Activated CD8-positive, alpha-beta memory T cell treated with anti-CD3 and anti-CD28 coated beads for 48 hours (primary cell): ENCODE measurements at regions not wholly inside any gene's neighbourhood (a gene's known extent, or its start where the extent isn't known, plus 50 kb on each side); places are given as distances from the start of the nearest gene placed in this dataset.
"Not testable (repeated sequence)": the region's sequence is repeated elsewhere in the genome, so short reads cannot be mapped to it uniquely, and the experiment has no call there.

Source experiments
- DNase-seq, 3 experiments: peaks; one replicate each; pipeline ENCODE4 v3.0.0-alpha.2; 2020; ENCODE audit warnings: low read depth in 2 of 3, low spot score in 2 of 3

DNA sequence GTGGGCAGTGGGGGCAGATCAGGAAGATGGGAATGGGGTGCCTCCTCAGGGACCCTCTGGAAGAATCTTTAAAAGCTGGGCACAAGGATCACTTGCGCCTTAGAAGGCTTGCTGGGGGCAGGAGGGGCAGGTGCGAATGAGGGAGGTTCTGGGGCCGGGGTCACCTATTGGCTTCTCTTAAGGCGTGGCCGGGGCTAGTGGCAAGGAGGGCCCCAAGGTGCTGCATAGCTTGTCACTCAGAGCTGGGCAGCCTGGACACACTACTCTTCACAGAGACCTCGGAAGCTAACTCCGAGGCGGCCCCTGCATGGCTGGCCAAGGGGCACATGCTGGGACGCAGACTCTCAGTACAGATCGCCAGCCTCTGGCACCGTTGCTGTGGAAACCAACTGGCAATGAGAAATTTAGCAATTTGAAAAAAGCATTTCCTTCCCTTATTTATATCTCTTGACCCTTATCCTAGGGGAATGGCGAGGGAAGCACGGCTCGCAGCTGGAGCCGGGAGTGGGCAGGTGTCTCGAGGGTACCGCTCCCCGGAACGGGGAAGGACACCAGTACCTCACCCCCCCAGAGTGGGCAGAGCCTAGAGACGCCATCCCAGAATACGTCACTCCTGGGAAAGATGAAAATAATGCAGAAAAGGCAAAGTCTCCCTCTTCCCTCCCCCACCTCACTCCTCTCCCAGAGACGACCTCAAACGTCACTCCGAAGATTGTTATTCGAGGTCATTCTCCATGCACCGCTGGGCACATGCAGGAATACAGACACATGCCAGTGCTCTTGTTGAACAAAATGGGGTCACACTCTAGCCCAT is 188.1 kb downstream of the CTTN start:
- DNase-seq: no peak

DNA sequence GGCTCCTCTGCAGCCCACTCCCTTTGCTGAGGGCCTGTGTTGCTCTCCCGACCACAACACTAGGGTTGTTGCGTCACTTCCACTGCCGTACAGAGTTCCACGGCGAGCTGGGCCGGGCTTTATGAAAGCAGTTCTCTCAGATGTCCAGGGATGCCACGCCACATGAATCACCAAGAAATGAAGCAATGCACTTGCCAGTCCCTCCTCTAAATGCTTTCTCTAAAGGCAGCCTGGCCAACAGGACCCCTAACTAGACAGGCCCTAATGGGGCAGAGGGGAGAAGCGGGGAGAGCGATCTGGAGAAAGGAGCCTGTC is 188.7 kb downstream of the CTTN start:
- no peak for DNase-seq

DNA sequence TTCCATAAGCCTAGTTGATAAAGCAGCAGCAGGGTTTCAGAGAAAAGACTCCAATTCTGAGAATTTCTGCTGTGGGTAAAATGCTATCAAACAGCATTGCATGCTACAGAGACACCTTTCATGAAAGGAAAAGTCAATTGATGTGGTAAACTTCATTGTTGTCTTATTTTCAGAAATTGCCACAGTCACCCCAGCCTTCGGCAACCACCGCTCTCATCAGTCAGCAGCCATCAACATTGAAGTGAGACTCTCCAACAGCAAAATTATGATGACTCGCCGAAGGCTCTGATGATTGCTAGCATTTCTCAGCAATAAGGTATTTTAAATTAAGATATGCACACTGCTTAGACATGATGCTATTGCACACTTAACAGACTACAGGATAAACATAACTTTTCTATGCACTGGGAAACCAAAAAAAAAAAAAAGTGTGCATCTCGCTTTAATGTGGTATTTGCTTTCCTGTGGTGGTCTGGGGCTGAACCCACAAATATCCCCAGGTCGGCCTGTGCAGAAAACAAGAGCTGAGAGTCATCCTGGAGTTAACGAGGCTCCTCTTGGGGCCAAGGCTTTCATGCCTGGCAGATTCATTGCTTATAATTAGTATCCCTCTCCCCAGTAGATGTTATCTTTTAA is 192.1 kb downstream of the CTTN start:
- DNase-seq: no peak

DNA sequence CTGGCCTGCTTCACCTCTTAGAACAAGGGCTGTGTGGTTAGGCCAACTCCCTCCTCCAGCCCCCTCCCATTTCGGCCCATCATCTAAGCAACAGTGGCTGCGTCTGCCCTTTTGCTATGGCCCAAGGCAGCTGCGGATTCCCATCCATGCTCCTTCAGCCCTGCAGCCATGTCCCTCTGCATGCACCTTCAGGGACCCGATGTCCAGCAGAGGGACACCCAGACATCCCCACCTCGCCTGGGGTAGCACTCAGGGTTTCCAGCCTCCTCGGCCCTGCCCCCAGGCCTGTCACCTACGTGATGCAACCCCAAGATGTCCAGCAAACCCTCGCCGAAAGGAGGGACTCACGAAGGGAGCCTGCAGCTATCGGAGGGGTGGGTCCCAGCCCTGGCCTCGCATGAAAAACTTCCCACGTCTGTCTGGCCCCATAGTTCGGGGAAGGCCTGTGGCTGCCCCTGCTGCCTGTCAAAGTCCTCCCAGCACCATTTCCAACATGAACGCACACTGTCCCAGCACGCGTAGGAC is 194.4 kb downstream of the CTTN start:
- no peak for DNase-seq

DNA sequence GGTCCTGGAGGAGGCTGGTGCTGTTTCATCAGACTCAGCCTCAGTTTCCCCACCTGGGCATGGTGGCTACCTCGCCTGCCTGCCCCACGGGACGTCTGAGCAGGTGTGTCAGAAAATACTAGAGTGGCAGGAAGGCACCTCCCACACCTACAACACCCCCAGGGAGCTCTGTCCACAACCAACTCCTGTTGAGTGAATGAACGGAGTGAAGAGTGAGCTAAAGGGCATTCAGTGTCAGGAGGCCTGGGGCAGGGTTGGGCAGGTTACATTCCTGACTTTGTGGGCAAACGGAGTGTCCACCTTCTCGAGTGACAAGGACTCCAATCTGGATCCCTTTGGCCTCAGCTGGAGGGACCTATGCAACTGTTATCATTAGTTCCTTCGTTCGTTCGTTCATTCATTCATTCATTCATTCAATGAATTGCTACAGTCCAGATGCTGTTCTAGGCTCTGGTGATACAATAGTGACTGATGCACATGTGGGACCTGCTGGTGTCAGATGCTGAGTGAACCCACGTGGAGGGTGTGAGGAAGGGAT is 195.2 kb downstream of the CTTN start:
- DNase-seq: no peak

DNA sequence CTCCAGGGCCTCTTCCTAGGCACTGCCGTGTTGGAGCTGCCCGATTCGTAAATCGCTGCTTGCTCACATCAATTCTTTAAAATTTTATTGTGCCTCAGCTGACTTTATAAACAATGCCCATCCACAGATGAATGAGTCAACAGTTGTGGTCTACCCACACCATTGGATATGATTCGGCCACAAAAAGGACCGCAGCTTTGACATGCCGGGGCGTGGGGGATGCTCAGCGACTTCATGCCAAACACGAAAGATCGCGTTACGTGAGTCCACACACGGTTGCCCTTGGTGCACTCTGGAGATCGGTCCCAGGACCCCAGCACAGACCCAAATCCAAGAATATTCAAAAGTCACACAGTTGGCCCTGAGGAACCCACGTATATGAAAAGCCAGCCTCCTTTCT is 195.7 kb downstream of the CTTN start:
- DNase-seq: no peak

DNA sequence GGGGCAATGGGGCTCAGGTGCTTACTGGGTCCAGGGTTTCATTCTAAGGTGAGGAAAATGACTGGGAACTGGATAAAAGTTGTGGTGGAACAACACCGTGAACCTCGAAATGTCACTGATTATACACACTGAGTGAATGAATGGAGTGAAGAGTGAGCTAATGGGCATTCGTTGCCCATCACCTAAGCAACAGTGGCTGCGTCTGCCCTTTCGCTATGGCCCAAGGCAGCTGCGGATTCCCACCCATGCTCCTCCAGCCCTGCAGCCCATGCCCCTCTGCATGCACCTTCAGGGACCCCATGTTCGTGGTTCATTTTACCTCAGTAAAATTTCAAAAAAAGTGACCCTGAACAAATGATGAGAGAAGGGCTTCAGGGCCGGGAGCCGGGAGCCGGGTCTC is 196.3 kb downstream of the CTTN start:
- no peak for DNase-seq

DNA sequence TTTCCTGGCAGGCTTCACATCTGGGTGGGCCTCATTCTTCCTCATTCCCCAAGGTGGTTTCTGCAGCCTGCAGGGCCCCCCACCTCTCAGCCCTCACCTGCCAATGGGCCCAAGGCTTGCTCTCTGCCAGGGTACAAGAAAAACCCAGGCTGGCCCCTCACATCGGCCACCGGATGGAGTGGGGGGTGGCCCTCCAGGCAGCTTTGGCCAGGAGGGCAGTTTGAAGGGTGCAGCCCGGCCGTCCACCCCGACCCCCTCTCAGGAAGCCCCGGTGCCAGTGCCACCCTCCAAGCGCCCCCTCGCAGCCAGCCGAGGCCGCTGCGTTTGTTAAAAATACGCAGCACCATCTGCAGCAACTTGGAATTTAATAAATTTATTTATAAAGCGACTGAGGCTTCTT is 196.7 kb downstream of the CTTN start:
- no peak for DNase-seq

DNA sequence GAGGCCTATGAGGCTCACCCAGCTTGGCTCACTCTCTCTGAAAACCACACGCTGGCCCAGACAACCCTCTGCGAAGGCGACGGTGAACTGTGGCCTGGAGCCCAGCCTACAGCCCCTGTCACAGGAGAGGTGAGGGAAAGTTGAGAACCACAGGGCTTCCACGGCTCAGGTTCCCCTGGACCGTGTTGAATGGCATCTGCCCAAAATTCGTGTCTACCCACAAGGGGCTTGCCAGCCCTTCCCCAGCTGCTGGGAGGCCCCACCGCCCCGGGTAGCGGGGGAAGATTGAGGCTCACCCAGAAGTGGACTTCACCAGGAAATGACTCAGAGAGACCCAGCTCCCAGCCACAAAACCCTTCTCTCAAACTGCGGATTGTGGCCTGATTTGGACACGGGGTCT is 197.1 kb downstream of the CTTN start:
- DNase-seq: no peak

DNA sequence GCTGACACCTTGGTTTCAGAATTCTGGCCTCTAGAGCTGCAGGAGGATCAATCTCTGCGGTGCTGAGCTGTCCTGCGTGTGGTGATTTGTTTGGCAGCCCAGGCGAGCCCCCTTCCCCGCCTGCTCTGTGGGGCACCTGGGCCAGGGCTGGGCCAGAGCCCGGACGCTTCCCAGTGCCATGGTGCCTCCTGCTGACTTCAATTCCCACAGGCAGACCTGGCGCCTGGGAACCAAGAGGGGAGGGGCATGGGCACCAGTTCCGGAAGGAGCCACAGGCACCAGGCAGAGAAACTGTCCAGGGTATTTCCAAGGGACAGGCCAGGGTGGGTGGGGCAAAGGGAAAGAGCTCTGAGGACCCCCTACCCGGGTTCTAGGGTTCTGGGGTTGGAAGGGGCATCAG is 197.8 kb downstream of the CTTN start:
- DNase-seq: no peak

DNA sequence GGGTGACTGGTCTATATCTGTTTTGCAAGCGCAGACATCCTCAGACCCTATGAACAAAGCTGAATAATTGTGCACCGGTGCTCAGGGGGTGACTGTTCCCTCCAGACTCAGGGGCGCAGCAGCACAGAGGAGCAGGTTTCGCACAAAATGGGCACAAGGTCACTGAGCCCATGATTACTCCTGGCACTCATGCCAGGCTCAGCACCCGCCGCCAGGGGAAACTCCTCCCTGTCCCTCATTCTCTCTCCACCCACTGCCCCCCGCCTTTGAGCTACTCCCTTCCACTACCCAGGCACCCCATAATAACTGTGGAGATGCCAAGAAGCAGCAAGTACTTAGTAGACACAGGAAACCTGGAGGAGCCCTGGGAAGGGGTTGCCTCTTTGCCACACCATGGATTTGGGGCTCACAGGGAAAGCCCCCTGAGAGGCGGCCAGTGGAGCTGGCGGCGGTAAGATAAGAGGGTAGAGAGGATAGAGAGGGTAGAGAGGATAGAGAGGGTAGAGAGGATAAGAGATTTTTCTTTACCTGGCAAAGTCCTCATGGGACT is 198.8 kb downstream of the CTTN start:
- DNase-seq: no peak

DNA sequence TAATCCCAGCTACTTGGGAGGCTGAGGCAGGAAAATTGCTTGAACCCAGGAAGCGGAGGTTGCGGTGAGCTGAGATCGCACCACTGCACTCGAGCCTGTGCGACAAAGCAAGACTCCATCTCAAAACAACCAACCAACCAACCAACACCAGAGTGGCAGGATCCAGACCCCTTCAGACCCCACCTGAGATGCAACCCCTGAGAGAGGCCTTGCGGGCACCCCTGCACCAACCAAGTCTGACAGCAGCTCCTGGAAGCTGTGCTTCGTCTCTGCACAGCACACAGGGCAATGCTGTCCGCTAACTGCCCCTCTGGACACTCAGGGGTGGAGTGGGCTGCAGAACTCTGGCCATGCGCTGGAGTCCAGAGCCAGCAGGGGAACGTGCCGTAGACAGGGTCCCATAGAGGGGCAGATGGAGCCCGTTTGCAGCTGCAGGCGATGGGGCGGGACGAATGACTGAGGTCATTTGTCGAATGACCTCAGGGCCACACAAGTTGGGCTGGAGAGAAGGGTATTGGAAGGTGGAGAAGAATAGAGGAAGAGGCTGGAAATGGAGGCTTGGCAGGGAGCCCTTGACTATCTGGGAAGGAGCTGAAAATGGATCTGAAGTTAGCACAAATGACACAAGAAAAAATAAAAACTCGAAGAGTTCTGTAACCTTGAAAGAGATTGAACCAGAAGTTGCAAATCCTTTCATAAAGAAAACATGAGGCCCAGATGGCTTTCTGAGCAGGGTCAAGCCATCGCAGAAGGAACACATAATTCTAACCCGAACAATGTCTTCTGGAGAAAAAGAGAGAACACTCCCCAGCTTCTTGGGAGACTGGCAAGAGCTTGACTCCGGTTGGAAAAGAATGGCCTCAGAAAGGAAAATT is 199.7 kb downstream of the CTTN start:
- DNase-seq: no peak

DNA sequence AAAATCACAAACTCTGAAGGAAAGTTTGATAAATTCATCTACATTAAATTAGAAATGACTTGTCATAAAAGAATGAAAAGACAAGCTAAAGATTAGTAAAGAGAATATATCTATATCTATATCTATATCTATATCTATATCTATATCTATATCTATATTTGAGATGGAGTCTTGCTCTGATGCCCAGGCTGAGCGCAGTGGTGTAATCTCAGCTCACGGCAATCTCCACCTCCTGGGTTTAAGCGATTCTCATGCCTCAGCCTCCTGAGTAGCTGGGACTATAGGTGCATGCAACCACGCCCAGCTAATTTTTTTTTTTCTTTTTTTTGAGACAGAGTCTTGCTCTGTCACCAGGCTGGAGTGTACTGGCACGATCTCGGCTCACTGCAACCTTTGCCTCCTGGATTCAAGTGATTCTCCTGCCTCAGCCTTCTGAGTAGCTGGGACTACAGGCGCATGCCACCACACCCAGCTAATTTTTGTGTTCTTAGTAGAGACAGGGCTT is 202.6 kb downstream of the CTTN start:
- DNase-seq: not testable (repeated sequence)

DNA sequence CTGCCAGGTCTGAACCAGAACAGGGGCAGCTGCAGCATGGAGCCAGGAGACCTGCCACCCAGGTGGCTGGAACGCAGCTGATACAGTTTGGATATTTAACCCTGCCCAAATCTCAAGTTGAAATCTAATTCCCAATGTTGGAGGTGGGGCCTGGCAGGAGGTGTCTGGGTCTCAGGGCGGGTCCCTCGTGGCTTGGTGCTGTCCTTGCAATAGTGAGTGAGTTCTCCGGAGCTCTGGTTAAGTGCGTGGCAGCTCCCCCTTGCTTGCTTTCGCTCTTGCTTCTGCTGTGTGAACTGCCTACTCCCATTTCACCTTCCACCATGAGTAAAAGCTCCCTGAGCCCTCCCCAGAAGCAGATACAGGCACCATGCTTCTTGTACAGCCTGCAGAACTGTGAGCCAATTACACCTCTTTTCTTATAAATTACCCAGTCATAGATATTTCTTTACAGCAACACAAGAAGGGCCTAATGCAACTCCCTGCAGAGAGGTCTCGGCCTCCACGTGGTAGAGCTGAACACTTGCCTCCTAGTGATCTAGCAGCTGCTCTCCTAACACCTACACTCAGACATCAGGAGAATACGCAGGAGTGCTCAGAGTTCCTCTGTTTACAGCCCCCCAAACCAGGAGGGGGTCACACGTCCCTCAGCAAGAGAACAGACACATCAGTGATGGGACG is 203.7 kb downstream of the CTTN start:
- DNase-seq: no peak

DNA sequence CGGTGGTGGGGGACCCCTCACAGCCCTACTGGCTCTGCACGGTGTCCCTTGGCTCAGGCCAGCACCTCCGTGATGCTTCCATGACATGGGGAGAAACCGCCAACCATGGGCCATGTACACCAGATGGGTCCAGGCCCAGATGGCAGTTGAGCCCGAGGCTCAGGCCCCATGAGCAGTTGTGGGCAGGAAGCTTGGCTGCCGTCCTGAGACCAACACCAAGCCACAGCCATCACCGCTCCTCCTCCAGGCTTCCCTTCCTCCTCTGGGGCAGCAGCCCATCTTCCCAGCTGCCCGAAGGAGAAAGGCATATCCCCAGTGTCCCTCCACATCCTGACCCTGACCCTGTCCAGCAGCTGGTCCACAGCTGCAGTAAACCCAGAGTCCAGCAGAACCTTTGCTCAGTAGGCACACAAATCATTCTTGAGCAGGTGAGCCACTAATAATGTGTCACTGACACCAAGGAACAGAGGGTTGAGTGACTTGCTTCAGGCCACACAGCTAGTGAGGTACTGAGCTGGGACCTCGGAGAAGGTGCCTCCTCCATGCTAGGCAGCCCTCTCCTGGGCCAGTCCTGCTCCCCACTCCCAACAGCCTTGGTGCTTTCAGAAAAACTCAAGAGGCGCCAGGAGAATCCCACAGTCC is 204.9 kb downstream of the CTTN start:
- DNase-seq: no peak

DNA sequence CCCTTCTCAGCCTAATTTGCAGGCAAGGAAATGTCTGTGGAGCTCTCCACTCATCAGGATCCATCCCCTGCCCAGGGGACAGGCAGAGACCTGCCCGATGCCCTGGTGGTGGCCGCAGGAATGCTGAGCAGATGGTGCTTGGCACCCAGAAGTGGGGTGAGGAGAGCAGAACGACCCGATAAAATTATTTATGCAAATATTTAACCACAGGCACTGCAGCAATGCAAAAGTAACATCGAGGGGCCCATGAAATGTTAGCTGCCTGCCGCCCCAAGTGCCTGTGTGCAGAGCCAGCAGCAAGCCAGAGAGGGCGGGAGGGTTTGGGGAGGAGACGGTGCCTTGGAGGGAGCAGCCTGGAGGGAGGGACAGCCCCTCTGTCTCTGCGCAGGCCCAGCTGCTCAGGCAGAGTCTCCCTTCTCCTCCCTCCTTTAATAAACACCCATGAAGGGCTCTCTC is 205.5 kb downstream of the CTTN start:
- no peak for DNase-seq

DNA sequence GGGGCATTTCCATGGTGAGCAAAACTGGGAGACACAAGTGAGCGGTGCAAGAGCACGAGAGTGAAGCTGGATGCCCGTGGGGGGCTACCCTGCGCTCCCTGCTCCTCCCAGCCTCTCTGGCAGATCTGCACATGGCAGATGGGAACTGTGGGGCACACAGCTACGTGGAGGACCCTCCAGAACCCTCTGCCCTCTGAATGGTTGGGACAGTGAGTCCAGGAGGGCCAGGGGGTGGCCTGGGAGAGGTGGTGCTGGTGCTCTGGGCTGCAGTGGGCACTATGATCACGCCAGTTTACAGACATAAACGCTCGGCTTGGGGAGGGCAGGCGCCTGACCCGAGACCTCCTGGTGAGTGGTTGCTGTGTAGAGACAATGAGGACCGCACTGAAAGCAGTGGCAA is 205.9 kb downstream of the CTTN start:
- DNase-seq: no peak

DNA sequence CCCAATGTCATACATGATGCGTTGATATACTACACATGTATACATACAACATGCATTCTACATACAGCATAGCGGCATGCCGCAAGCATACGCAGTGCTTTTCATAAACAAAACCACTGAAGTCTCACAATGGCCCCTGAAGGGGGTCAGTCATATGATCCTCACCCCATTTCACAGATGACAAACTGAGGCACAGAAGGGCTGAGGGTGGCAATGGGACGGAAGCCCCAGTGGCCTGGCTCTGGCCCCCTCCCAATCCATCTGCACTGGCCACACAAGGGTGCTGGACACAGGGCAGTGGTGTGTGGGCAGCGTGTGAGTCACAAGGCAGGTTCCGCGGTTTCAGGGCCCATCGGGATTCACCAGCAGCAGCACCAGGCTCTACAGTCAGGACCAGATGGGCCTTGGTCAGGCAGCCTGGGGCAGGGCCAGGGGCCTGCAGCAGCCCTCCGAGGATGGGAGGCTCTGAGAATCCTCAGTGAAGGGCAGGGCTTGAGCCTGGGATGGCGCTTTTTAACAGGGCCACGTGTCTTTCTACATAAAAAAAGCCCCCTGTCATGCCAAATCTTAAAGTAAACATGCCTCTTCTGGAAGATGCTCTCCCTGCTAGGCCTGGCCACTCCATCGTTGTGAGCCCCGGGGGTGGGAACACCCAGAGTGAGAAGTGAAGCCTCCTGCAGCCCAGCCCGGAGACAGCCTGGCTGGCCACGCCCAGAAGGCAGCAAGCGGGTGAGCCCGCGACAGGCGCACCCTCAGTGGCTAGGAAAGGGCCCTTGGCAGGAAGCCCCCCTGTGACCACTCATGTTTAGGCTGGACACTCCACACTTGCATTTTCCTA is 206.5 kb downstream of the CTTN start:
- DNase-seq: no peak

DNA sequence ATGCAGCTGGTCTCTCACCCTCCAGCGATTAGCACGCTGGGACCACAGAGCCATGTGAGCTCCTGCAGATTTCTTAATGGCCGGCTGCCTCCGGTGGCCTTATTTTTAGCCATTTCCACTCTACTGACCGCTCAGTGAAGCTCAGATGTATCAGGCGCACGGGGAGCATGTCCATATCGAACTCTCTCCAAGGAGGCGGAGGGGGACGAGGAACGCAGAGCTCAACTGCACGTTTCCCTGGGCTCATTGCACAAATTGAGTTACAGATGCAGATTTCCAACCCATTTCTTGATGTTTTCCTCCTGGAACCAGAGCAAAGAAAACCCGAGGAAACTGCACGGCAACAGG is 207.1 kb downstream of the CTTN start:
- no peak for DNase-seq
